OCI-LY7 (cell line): ENCODE measurements at regions not wholly inside any gene's neighbourhood (a gene's known extent, or its start where the extent isn't known, plus 50 kb on each side); places are given as distances from the start of the nearest gene placed in this dataset.

ENCODE experiments used
- BruUV-seq: library from RNA; stranded (reverse); fragments of 400-500 nt; replicated peaks from 2 replicates; lab custom pipeline; 2021; lab: Mats Ljungman, UMichigan
- CTCF ChIA-PET: fragments of 300-600 bp; sonication (Branson Sonifier 250); formaldehyde crosslinking; loops from one replicate; lab custom pipeline; 2022; ENCODE audit warnings: antibody characterized with exemption; ENCODE audit not compliant: unreplicated experiment; lab: Charles Lee
- POLR2A ChIA-PET: fragments of 300-600 bp; sonication (Branson Sonifier 250); formaldehyde crosslinking; loops from one replicate; lab custom pipeline; 2022; ENCODE audit warnings: antibody characterized with exemption; lab: Charles Lee
- DNase-seq: peaks from one replicate; pipeline ENCODE4 v3.0.0-alpha.2; 2015; ENCODE audit warnings: low spot score
- H2AFZ ChIP-seq: fragments of 200-600 bp; sonication (generic), shearing (Covaris generic); 2 replicates; pipeline ENCODE4 v1.6.1; 2014; ENCODE audit warnings: mild to moderate bottlenecking, antibody characterized with exemption, low read length, moderate library complexity
- H3K27ac ChIP-seq: fragments of 200-600 bp; sonication (generic); 2 replicates; pipeline ENCODE4 v1.5.1; 2014; ENCODE audit warnings: mixed run types, low read depth, mild to moderate bottlenecking, moderate library complexity, low read length, inconsistent platforms; ENCODE audit not compliant: poor library complexity, severe bottlenecking
- H3K36me3 ChIP-seq: fragments of 200-600 bp; sonication (generic); 2 replicates; pipeline ENCODE4 v1.6.1; 2014; ENCODE audit warnings: mild to moderate bottlenecking, antibody characterized with exemption, low read length, moderate library complexity, mixed read lengths; ENCODE audit not compliant: insufficient read depth
- H3K4me1 ChIP-seq: fragments of 200-600 bp; sonication (generic); 2 replicates; pipeline ENCODE4 v1.5.1; 2014; ENCODE audit warnings: mild to moderate bottlenecking, low read length; ENCODE audit not compliant: insufficient read depth, poor library complexity, severe bottlenecking
- H3K4me2 ChIP-seq: fragments of 200-600 bp; sonication (generic); 2 replicates; pipeline ENCODE4 v1.6.1; 2014; ENCODE audit warnings: mild to moderate bottlenecking, low read length
- H3K4me3 ChIP-seq: fragments of 200-600 bp; sonication (generic); 2 replicates; pipeline ENCODE4 v1.5.1; 2014; ENCODE audit warnings: mild to moderate bottlenecking, low read depth, low read length; ENCODE audit not compliant: poor library complexity, severe bottlenecking
- H3K79me2 ChIP-seq: fragments of 200-600 bp; sonication (generic); 2 replicates; pipeline ENCODE4 v1.6.1; 2016; ENCODE audit warnings: low read depth, mild to moderate bottlenecking, low read length, moderate library complexity, mixed read lengths; ENCODE audit not compliant: insufficient read depth
- H3K9me2 ChIP-seq: fragments of 200-600 bp; sonication (generic); 2 replicates; pipeline ENCODE4 v1.6.1; 2016; ENCODE audit warnings: mild to moderate bottlenecking, low read length, mixed read lengths; ENCODE audit not compliant: insufficient read depth
- H3K9me3 ChIP-seq: fragments of 200-600 bp; sonication (generic); 2 replicates; pipeline ENCODE4 v1.6.1; 2014; ENCODE audit warnings: mild to moderate bottlenecking, mixed run types, low read length, mixed read lengths
- H4K20me1 ChIP-seq: fragments of 200-600 bp; sonication (generic); 2 replicates; pipeline ENCODE4 v1.6.1; 2014; ENCODE audit warnings: mild to moderate bottlenecking, antibody characterized with exemption, low read length, moderate library complexity, mixed read lengths; ENCODE audit not compliant: insufficient read depth
- CTCF ChIP-seq: fragments of 200-600 bp; sonication (generic); conservative IDR thresholded peaks from 2 replicates; pipeline ENCODE4 v1.5.1; 2014; ENCODE audit warnings: mild to moderate bottlenecking, antibody characterized with exemption, low read length, moderate library complexity, mixed read lengths
- EZH2phosphoT487 ChIP-seq: fragments of 200-600 bp; sonication (generic); IDR thresholded peaks from 2 replicates; pipeline ENCODE4 v1.6.1; 2018; ENCODE audit warnings: low read depth, borderline replicate concordance, mild to moderate bottlenecking, mixed run types, antibody characterized with exemption, low read length, moderate library complexity, mixed read lengths
- intact Hi-C: fragments of 100-400 bp; cut with micrococcal nuclease; formaldehyde crosslinking; loops from one replicate; pipeline ENCODE4 v1.10.0; 2022; ENCODE audit not compliant: unreplicated experiment

GRCh38 chr18:72433756-72434155, 110.4 kb downstream of the CBLN2 start:
- Histone ChIP-seq H3K4me1 (no peaks in the 10 kb centered on the region), H3K9me2 (no peaks in the 10 kb centered on the region), H4K20me1 (no peaks in the 10 kb centered on the region), H3K36me3 (no peaks in the 10 kb centered on the region), H3K79me2 (no peaks in the 10 kb centered on the region), H2AFZ (no peak overlapping the region), H3K4me2 (no peak overlapping the region), H3K4me3 (no peak overlapping the region), H3K27ac (no peak overlapping the region), H3K9me3 (no peaks in the 10 kb centered on the region)
- ChIA-PET POLR2A (no interaction called here), CTCF (no interaction called here)
- intact Hi-C loops, result no loop called here
- BruUV-seq, result no TSS peak
- TF ChIP-seq CTCF, result no peak
- no peak for TF ChIP-seq EZH2phosphoT487
- DNase-seq, result no peak

GRCh38 chr18:72427721-72428120, 116.4 kb downstream of the CBLN2 start:
- POLR2A ChIA-PET, result no interaction called here
- Histone ChIP-seq H2AFZ (no peak overlapping the region), H3K4me3 (no peak overlapping the region), H3K79me2 (no peaks in the 10 kb centered on the region), H4K20me1 (no peaks in the 10 kb centered on the region), H3K4me2 (no peak overlapping the region), H3K9me3 (no peaks in the 10 kb centered on the region), H3K36me3 (no peaks in the 10 kb centered on the region), H3K9me2 (no peaks in the 10 kb centered on the region), H3K27ac (no peak overlapping the region), H3K4me1 (no peaks in the 10 kb centered on the region)
- intact Hi-C loops, result no loop called here
- no TSS peak for BruUV-seq
- CTCF ChIA-PET, result no interaction called here
- no peak for DNase-seq
- TF ChIP-seq CTCF (no peak), EZH2phosphoT487 (no peak)

GRCh38 chr18:72419914-72420313, 124.2 kb downstream of the CBLN2 start:
- POLR2A ChIA-PET, result no interaction called here
- H3K4me3 ChIP-seq, result no peak overlapping the region
- no TSS peak for BruUV-seq

More at GRCh38 chr18:72419914-72420313, 124.2 kb downstream of the CBLN2 start:
- Histone ChIP-seq H3K4me2 (no peak overlapping the region), H3K4me1 (no peaks in the 10 kb centered on the region), H3K27ac (no peak overlapping the region), H3K9me3 (no peaks in the 10 kb centered on the region), H3K9me2 (no peaks in the 10 kb centered on the region), H3K79me2 (no peaks in the 10 kb centered on the region), H4K20me1 (no peaks in the 10 kb centered on the region), H2AFZ (no peak overlapping the region), H3K36me3 (no peaks in the 10 kb centered on the region)
- intact Hi-C loops, result no loop called here
- CTCF ChIA-PET, result no interaction called here
- DNase-seq, result no peak
- no peak for TF ChIP-seq EZH2phosphoT487
- TF ChIP-seq CTCF, result no peak
